Erythroblast (primary cell): ENCODE measurements at regions not wholly inside any gene's neighbourhood (a gene's known extent, or its start where the extent isn't known, plus 50 kb on each side); places are given as distances from the start of the nearest gene placed in this dataset.

Source experiments
- GATA1 ChIP-seq: IDR thresholded peaks from 2 replicates; pipeline ENCODE4 v1.6.1; 2011; ENCODE audit warnings: low read depth, mild to moderate bottlenecking, control low read depth, low read length, moderate library complexity
- POLR2A ChIP-seq: IDR thresholded peaks from 2 replicates; pipeline ENCODE4 v1.6.1; 2011; ENCODE audit warnings: mild to moderate bottlenecking, low read length

DNA sequence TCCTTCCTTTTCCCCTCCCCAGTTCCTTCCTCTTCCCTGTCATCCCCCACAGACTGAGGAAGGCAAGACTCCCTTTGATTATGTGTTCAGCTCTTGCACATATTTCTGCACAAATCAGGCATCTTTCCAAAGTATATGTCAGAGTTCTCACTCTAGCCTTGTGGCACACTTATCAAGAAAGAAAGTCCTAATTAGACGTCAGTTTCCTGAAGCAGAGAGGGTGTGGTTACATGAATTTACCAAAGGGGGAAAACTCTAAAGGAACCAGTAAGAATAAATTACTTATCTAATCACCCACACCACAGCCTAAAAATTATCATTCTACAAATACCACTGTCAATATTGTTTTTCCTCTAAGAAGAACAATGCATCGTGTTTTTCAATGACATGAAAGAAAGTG is 120.7 kb upstream of the GRIP1 start:
- TF ChIP-seq POLR2A (no peak), GATA1 (no peak)
